PC-3 (cell line): ENCODE measurements at regions not wholly inside any gene's neighbourhood (a gene's known extent, or its start where the extent isn't known, plus 50 kb on each side); places are given as distances from the start of the nearest gene placed in this dataset.

Experiments used
- EZH2 ChIP-seq: fragments of 300-600 bp; sonication (generic); IDR thresholded peaks from one replicate; pipeline ENCODE4 v1.6.1; 2017; ENCODE audit warnings: antibody characterized with exemption, mild to moderate bottlenecking, low read length; ENCODE audit not compliant: unreplicated experiment
- EZH2phosphoT487 ChIP-seq: fragments of 300-600 bp; sonication (generic); IDR thresholded peaks from 2 replicates; pipeline ENCODE4 v1.6.1; 2018; ENCODE audit warnings: mild to moderate bottlenecking, antibody characterized with exemption, low read length, borderline replicate concordance
- TF ChIP-seq, protein P1 (sequence below): fragments of 300-600 bp; sonication (generic); conservative IDR thresholded peaks from 2 replicates; pipeline ENCODE4 v1.5.1; 2017; ENCODE audit warnings: antibody characterized with exemption, low read depth, mild to moderate bottlenecking, low read length

DNA sequence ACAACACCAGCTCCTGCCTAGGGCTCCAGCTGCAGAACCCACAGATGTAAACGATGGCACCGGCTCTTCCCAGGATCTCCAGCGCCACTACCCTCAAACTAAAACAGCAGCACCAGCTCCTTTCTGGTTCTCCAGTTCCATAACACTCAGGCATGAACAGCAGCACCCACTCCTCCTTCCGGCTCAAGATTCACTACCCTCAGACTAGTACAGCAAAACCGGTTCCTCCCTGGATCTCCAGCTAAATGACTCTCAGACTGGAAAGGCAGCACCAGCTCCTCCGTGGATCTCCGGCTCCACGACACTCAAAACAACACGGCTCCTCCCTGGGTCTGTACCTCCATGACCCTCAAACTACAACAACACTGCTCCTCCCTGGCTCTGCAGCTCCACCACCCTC is 325.0 kb downstream of the PREX1 start:
- TF ChIP-seq, protein P1, sequence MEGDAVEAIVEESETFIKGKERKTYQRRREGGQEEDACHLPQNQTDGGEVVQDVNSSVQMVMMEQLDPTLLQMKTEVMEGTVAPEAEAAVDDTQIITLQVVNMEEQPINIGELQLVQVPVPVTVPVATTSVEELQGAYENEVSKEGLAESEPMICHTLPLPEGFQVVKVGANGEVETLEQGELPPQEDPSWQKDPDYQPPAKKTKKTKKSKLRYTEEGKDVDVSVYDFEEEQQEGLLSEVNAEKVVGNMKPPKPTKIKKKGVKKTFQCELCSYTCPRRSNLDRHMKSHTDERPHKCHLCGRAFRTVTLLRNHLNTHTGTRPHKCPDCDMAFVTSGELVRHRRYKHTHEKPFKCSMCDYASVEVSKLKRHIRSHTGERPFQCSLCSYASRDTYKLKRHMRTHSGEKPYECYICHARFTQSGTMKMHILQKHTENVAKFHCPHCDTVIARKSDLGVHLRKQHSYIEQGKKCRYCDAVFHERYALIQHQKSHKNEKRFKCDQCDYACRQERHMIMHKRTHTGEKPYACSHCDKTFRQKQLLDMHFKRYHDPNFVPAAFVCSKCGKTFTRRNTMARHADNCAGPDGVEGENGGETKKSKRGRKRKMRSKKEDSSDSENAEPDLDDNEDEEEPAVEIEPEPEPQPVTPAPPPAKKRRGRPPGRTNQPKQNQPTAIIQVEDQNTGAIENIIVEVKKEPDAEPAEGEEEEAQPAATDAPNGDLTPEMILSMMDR, result no peak
- no peak for TF ChIP-seq EZH2
- TF ChIP-seq EZH2phosphoT487, result no peak
